Aorta (tissue), 5 donors: ENCODE measurements at regions not wholly inside any gene's neighbourhood (a gene's known extent, or its start where the extent isn't known, plus 50 kb on each side); places are given as distances from the start of the nearest gene placed in this dataset.

Experiments used
- ATAC-seq: fragments of 200-7000 bp; cut with Tn5 transposase; one replicate; pipeline ENCODE4 v1.9.1; 2022; ENCODE audit warnings: moderate library complexity; ENCODE audit not compliant: low FRiP score
- DNase-seq, 2 donors: peaks; one replicate each; pipeline ENCODE4 v3.0.0-alpha.2; 2020
- H3K27ac ChIP-seq, 2 donors: one replicate each; pipeline ENCODE4 v1.5.1; 2013; ENCODE audit warnings: low read length in 2 of 2, mild to moderate bottlenecking in 2 of 2, moderate library complexity in 2 of 2, control low read depth in 1 of 2, inconsistent platforms in 1 of 2, low read depth in 1 of 2
- H3K27me3 ChIP-seq, 2 donors: one replicate each; pipeline ENCODE4 v1.6.1; 2013; ENCODE audit warnings: control low read depth in 1 of 2, low read length in 1 of 2, mild to moderate bottlenecking in 1 of 2, moderate library complexity in 1 of 2; ENCODE audit not compliant: insufficient read depth in 2 of 2, control insufficient read depth in 1 of 2
- H3K36me3 ChIP-seq, 2 donors: one replicate each; pipeline ENCODE4 v1.6.1; 2013; ENCODE audit warnings: control low read depth in 1 of 2, low read length in 1 of 2, mild to moderate bottlenecking in 1 of 2; ENCODE audit not compliant: insufficient read depth in 2 of 2, control insufficient read depth in 1 of 2
- H3K4me1 ChIP-seq, 2 donors: one replicate each; pipeline ENCODE4 v1.6.1; 2013; ENCODE audit warnings: low read length in 2 of 2, control low read depth in 1 of 2, mild to moderate bottlenecking in 1 of 2, moderate library complexity in 1 of 2; ENCODE audit not compliant: insufficient read depth in 2 of 2, control insufficient read depth in 1 of 2
- H3K4me3 ChIP-seq, 2 donors: one replicate each; pipeline ENCODE4 v1.5.1; 2013; ENCODE audit warnings: low read length in 2 of 2, control low read depth in 1 of 2, mild to moderate bottlenecking in 1 of 2
- H3K9me3 ChIP-seq: one replicate; pipeline ENCODE4 v1.6.1; 2013; ENCODE audit warnings: mild to moderate bottlenecking, low read length; ENCODE audit not compliant: control insufficient read depth
- whole genome bisulfite sequencing, 2 donors: extraction: QIAGEN DNeasy Blood & Tissue Kit; methylation state at CpG; one replicate each; pipeline ENCODE4 v1.1.7; 2013; 5-methylcytosine and 5-hydroxymethylcytosine counted together
- intact Hi-C, 2 donors: fragments of 100-400 bp; cut with DNase I; formaldehyde crosslinking; loops; one replicate each; pipeline versions ENCODE4 v1.14.2 to v1.15.0; 2022
- donor health status: healthy with polysubstance abuse.
- donor health status: Bipolar disorder and iron deficiency.
- donor health status: DM: no; HTN: no; CAD: no.
- donor health status: DM: no; HTN: no; CAD: no.
- donor health status: DM: yes; HTN: yes; CAD: no.

DNA sequence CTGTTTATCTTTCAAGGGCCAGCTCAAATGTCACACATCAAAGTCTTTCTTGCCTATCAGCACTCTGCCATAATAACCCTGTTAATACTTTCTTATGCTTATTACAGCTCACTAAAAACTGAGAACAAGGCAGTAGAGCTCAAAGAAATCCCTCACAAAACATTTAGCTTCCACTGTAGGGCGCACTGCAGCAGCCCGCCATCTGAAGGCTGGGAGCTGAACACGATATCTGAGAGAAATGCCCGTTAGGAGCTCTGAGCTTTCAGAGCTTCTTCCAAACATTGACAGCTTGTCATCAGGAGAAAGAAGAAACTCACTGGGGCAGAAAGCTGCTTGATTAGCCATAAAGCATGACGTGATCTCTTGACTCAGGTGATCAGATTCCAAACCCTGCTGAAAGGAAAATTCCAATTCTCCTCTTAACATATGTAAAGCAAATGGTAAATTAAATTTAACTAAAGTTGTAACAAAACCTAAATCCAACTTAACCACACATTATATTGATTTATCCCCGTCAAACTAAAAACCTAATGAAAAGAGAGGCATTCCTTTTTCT, 175.7 kb downstream of the C12orf50 start:
- no peaks in the 10 kb centered on the region for H3K36me3 ChIP-seq
- no peak overlapping the region for H3K27ac ChIP-seq
- no peaks in the 10 kb centered on the region for H3K4me1 ChIP-seq
- no peaks in the 10 kb centered on the region for H3K27me3 ChIP-seq
- DNase-seq = no peak
- intact Hi-C loops = no loop called here
- no peak overlapping the region for H3K4me3 ChIP-seq
- WGBS, 2 donors = 95 to 96% methylated on average over 6 of the region's 6 CpGs
- H3K9me3 ChIP-seq = peaks cover 1% of the 10 kb centered on the region
- no peak for ATAC-seq

DNA sequence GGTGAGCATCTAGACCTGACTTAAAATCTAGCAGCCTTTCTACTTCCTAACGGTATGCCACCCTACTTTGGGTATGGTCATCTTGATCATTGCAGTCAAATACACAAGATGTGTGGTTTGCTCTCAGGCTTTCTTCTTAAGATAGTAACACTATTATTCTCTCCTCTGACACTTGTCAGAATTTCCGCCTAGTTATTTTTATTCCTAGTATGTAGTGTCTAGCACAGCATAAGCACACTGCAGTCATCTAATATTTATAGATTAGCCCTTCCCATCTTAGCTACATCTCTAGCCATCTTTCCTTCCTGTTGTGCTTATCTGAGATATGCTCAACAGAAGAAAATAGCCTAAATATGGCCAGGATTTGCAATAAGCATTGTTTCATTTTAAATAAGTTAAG, 180.1 kb downstream of the C12orf50 start:
- H3K36me3 ChIP-seq = no peaks in the 10 kb centered on the region
- DNase-seq (no peak), ATAC-seq (no peak)
- H3K27me3 ChIP-seq = no peaks in the 10 kb centered on the region
- intact Hi-C loops = no loop called here
- H3K27ac ChIP-seq = no peak overlapping the region
- H3K4me3 ChIP-seq = no peak overlapping the region
- peaks cover 1% of the 10 kb centered on the region for H3K9me3 ChIP-seq
- H3K4me1 ChIP-seq = no peaks in the 10 kb centered on the region
- 70 to 77% methylated on average over 2 of the region's 2 CpGs for WGBS, 2 donors

DNA sequence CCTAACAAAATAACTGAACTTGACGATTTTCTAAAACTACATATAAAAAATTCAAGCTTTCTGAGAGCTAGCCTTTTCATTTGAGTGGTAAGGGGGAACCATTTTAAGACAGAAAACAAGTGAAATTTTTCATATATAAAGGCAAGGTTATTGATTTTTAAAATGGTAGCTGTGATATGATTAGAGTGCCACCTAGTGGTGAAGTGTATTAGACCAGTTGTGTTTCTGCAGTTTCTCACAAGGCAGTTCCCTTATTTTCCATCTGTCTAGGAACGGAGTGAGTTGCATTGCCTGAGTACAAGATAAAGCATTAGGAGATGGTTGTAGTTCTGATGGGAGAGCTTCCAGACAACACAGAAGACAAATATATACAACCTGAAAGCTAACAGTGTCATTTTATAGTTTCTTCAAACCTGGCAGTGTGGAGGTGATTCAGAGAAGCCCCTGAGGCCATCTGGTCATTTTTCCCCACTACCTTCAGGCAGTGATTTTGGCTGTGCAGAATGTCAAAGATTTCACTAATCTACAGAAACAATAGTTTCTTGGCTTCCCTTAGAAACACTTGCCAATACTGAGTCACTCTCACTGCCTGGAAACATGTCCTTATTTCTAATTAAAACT, 180.8 kb downstream of the C12orf50 start:
- intact Hi-C loops = no loop called here
- Histone ChIP-seq H3K27me3 (no peaks in the 10 kb centered on the region), H3K9me3 (no peaks in the 10 kb centered on the region), H3K4me1 (no peaks in the 10 kb centered on the region), H3K36me3 (no peaks in the 10 kb centered on the region), H3K4me3 (no peak overlapping the region), H3K27ac (no peak overlapping the region)
- whole genome bisulfite sequencing, 2 donors = 13% methylated on average over 2 of the region's 2 CpGs
- DNase-seq (no peak), ATAC-seq (peak; percentile 74)

DNA sequence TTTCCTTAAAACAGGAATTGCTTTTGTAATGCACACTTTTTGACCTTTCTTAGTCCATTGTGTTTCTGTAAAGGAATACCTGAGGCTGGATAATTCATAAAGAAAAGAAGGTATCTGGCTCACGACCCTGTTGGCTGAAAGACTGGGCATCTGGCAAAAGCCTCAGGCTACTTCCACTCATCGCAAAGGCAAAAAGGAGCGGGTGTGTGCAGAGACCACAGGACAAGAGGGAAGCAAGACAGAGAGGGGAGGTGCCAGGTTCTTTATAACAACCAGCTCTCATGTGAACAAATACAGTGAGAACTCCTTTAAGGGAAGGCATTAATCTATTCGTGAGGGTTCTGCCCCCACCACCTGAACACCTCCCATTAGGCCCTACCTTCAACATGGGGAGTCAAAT, 182.1 kb downstream of the C12orf50 start:
- Histone ChIP-seq H3K27ac (no peak overlapping the region), H3K4me1 (no peaks in the 10 kb centered on the region), H3K36me3 (no peaks in the 10 kb centered on the region), H3K9me3 (no peaks in the 10 kb centered on the region), H3K4me3 (no peak overlapping the region), H3K27me3 (no peaks in the 10 kb centered on the region)
- 86 to 91% methylated on average over 4 of the region's 4 CpGs for WGBS, 2 donors
- no peak for DNase-seq
- intact Hi-C loops = no loop called here
- ATAC-seq = no peak

DNA sequence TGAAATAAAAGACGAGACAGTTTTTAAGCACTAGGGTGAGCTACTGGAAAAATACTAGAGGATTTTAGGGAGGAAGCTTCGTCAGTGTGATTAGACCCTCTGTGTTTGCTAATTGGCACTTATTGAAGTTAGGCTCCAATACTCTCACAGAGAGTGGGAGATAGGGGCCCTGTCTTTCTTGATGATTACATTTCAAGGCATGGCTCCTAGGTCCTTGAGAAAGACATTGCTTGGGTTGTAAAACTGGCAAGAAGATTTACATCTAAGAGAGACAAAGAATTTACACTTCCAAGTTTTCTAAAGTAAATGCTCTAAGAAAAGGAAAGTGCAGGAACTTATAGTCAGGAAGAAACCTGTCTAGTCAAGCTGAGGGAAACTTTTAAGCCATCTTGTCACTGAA, 183.2 kb downstream of the C12orf50 start:
- Histone ChIP-seq H3K4me1 (no peaks in the 10 kb centered on the region), H3K9me3 (no peaks in the 10 kb centered on the region), H3K4me3 (no peak overlapping the region), H3K27ac (no peak overlapping the region), H3K36me3 (no peaks in the 10 kb centered on the region), H3K27me3 (no peaks in the 10 kb centered on the region)
- DNase-seq (no peak), ATAC-seq (no peak)
- intact Hi-C loops = no loop called here
- 46 to 97% methylated on average over 2 of the region's 2 CpGs for WGBS, 2 donors

DNA sequence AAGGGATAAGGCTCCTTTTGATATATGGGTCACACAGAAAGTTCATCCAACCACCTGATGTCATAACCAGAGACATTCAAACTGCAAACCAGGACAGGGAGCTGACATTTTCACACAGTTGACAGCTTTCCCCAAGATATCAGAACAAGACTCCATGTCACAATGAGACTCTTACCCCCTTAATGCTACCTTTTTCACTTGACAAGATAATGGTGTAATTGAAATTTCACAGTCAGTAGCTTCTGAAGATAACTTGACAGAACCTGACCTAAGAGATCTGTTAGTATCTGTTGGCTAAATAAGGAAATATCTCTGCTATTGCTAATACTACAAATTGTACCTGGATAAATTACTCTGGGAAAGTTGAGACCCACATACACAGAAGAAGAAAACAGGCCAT, 187.3 kb downstream of the C12orf50 start:
- ATAC-seq (no peak), DNase-seq (no peak)
- H3K4me3 ChIP-seq = no peak overlapping the region
- no peaks in the 10 kb centered on the region for H3K4me1 ChIP-seq
- no peaks in the 10 kb centered on the region for H3K27me3 ChIP-seq
- no peaks in the 10 kb centered on the region for H3K36me3 ChIP-seq
- no peak overlapping the region for H3K27ac ChIP-seq
- no peaks in the 10 kb centered on the region for H3K9me3 ChIP-seq
- intact Hi-C loops = no loop called here

DNA sequence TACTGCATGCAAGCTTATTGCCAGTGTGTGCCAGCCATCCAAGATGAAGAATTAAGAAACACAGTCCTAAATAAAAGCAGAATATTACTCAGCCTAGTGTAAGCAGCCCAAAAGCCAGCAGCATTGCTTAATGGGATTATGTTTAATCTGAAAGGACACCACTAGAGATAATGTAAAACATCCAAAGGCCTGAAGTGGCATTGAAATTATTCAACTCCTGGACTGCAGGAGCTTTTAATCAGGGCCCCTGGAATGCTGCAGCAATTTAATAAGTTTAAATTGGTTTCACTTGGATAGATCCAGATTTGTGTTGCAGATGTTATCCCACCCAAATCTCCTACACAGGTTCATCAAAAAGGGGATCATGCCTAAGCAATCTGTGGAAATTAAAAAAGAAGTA, 193.0 kb downstream of the C12orf50 start:
- Histone ChIP-seq H3K27me3 (no peaks in the 10 kb centered on the region), H3K36me3 (no peaks in the 10 kb centered on the region), H3K9me3 (no peaks in the 10 kb centered on the region), H3K27ac (no peak overlapping the region), H3K4me1 (no peaks in the 10 kb centered on the region), H3K4me3 (no peak overlapping the region)
- ATAC-seq = no peak
- intact Hi-C loops = no loop called here
- DNase-seq = no peak

DNA sequence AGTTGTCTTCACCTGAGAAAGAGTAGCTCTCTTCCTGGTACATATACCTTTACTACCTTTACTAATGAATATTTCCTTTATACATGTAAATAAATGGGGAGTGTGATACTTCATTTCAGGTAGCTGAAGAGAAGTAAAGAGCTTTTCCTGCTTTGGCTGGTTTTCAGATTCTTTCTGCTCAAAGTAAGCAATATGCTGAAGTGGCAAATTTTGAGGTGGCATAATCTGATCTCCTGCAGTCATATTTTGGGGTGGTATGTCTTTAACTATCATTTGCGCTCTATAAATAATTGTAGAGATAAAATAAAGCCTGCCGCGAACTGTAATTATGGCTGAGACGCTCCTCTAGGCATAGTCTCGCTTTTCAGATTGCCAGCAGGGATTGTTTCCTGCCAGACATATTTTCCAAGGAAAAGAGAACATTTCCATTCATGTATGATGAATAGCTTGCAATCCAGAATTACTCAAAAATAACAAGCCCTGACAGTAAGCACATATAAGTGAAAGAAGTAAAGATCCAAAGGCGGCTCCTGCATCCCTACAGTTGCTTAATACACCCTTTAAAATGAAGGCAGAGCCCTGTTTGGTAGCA, 200.7 kb downstream of the C12orf50 start:
- WGBS, 2 donors = 8 to 9% methylated on average over 6 of the region's 6 CpGs
- H3K36me3 ChIP-seq = no peaks in the 10 kb centered on the region
- peak overlapping the region in 1 of 2 donors; percentile 20 for H3K4me3 ChIP-seq
- no peaks in the 10 kb centered on the region for H3K27me3 ChIP-seq
- H3K4me1 ChIP-seq = no peaks in the 10 kb centered on the region
- H3K27ac ChIP-seq = no peak overlapping the region
- no peak for DNase-seq
- no peak for ATAC-seq
- H3K9me3 ChIP-seq = no peaks in the 10 kb centered on the region
- intact Hi-C loops = no loop called here

DNA sequence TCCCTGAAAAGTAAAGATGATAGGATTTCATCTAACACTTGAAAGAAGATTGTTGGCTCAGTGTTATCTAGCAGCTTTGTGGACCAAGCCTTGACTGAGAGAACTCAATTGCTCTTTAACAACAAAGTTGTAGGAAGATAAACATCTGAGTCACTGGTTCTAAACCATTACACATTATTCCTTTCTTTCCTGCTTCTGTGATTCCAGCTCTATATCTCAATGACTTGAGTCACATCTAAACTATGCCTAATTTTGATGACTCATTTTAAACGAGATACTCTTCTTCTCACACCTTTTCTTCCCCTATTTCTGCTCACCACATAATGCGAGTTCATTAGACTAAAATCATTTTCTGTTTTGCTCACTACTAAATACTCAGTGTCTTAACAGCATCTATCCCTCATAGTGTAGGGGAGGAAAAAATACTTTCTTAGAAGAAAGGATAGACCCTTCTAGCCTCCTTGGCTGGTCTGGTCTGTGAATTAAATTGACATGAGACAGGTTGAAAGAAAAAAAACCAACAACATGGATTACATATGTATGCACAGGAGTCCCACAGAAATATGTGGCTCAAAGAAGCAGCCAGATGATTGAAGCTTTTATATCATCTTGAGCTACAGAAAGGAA, 201.4 kb downstream of the C12orf50 start:
- no peak overlapping the region for H3K27ac ChIP-seq
- no peak overlapping the region for H3K4me3 ChIP-seq
- H3K4me1 ChIP-seq = no peaks in the 10 kb centered on the region
- ATAC-seq (no peak), DNase-seq (no peak)
- H3K36me3 ChIP-seq = no peaks in the 10 kb centered on the region
- H3K27me3 ChIP-seq = no peaks in the 10 kb centered on the region
- no peaks in the 10 kb centered on the region for H3K9me3 ChIP-seq
- WGBS, 2 donors = 50 to 52% methylated on average over 2 of the region's 2 CpGs
- intact Hi-C loops = no loop called here
